ENCODE measurements at regions not wholly inside any gene's neighbourhood (a gene's known extent, or its start where the extent isn't known, plus 50 kb on each side); places are given as distances from the start of the nearest gene placed in this dataset. TPM values are rescaled to one million over a fixed set of nuclear protein-coding genes. Genes with fewer than 3 reads are reported as not detected.
"Not testable (repeated sequence)": the region's sequence is repeated elsewhere in the genome, so short reads cannot be mapped to it uniquely, and the experiment has no call there.

- not testable (repeated sequence) for H3K9ac ChIP-seq; H3K27ac ChIP-seq; DNase-seq (ENCODE audit: low spot score); H3K4me2 ChIP-seq; H3K4me3 Mint-ChIP-seq; H3F3A ChIP-seq (ENCODE audit: low read depth); H3K79me2 ChIP-seq (ENCODE audit: low read depth); H3K4me3 ChIP-seq; H3K4me1 Mint-ChIP-seq; H3K36me3 Mint-ChIP-seq; H4K20me1 ChIP-seq (ENCODE audit: low read depth); H3K4me1 ChIP-seq; H3K27me3 Mint-ChIP-seq (ENCODE audit: insufficient read depth, low read depth); H3K36me3 ChIP-seq; H3K27ac Mint-ChIP-seq; H3K9me3 ChIP-seq (ENCODE audit: low read depth); H2AFZ ChIP-seq (replicated peaks)
- peaks cover 21% of the 10 kb centered on the region for H3K9me3 Mint-ChIP-seq
- peaks cover 11% of the 10 kb centered on the region for H3K27me3 ChIP-seq
Observed at GRCh38 chr2:132365963-132366362, 50.6 kb upstream of the GPR39 start.

GRCh38 chr2:132366421-132367180 lies 50.0 kb upstream of the GPR39 start:
- H3K27me3 ChIP-seq, result peaks cover 10% of the 10 kb centered on the region
- no peak overlapping the region for H2AFZ ChIP-seq (replicated peaks)
- no peaks in the 10 kb centered on the region for H3K9me3 ChIP-seq (ENCODE audit: low read depth)
- peaks cover 4% of the 10 kb centered on the region for H3K4me1 ChIP-seq
- no peak for TF ChIP-seq EZH2phosphoT487 (IDR thresholded peaks at IDR 0.05)
- no peak for TF ChIP-seq CTCF (IDR thresholded peaks at IDR 0.05)
- TF ChIP-seq EZH2 (IDR thresholded peaks at IDR 0.05), result no peak
- no peak overlapping the region for H3K27ac ChIP-seq
- Mint-ChIP-seq H3K36me3 (no peaks in the 10 kb centered on the region), H3K4me3 (no peak overlapping the region), H3K27ac (no peak overlapping the region), H3K4me1 (no peaks in the 10 kb centered on the region), H3K9me3 (peaks cover 21% of the 10 kb centered on the region), H3K27me3 (ENCODE audit: insufficient read depth, low read depth) (no peaks in the 10 kb centered on the region)
- DNase-seq (ENCODE audit: low spot score), result no peak
- H3K4me2 ChIP-seq, result no peak overlapping the region
- H4K20me1 ChIP-seq (ENCODE audit: low read depth), result no peaks in the 10 kb centered on the region
- H3K36me3 ChIP-seq, result no peaks in the 10 kb centered on the region
- H3F3A ChIP-seq (ENCODE audit: low read depth), result no peaks in the 10 kb centered on the region
- no peaks in the 10 kb centered on the region for H3K79me2 ChIP-seq (ENCODE audit: low read depth)
- no peak overlapping the region for H3K4me3 ChIP-seq
- H3K9ac ChIP-seq, result no peak overlapping the region

MicroRNAs encoded in the stretch of these regions (microRNA counts, 767-probe panel; counts per million panel counts)
- microRNA hsa-miR-663b, result 460 counts per million, percentile 90 among the panel's probes with 10 or more counts

Small RNA genes lying in the stretch of these regions (microRNA-seq; reads per million reads assigned to microRNA genes)
- gene MIR663B, result not detected

Small RNA genes lying in the stretch of these regions (small RNA-seq; reads per million reads assigned to genes)
- gene MIR663B, result not detected
- gene RNA5-8SP5, result not detected
